Neural crest cell (in vitro differentiated cells): ENCODE measurements at regions not wholly inside any gene's neighbourhood (a gene's known extent, or its start where the extent isn't known, plus 50 kb on each side); places are given as distances from the start of the nearest gene placed in this dataset.

ENCODE experiments used
- DNase-seq: peaks from one replicate; pipeline ENCODE4 v3.0.0; 2021; ENCODE audit warnings: low read depth, mixed read lengths, low spot score
- H3K27ac Mint-ChIP-seq: one replicate; pipeline ENCODE4 v1.8.0; 2021; ENCODE audit warnings: mild to moderate bottlenecking, mixed read lengths; ENCODE audit not compliant: unreplicated experiment
- H3K27me3 Mint-ChIP-seq: 2 replicates; pipeline ENCODE4 v1.8.0; 2021; ENCODE audit warnings: low read depth, mild to moderate bottlenecking, mixed read lengths
- H3K36me3 Mint-ChIP-seq: 2 replicates; pipeline ENCODE4 v1.8.0; 2021; ENCODE audit warnings: low read depth, mild to moderate bottlenecking, mixed read lengths
- H3K4me1 Mint-ChIP-seq: 2 replicates; pipeline ENCODE4 v1.8.0; 2021; ENCODE audit warnings: mixed read lengths
- H3K4me3 Mint-ChIP-seq: one replicate; pipeline ENCODE4 v1.8.0; 2021; ENCODE audit warnings: mild to moderate bottlenecking, mixed read lengths
- H3K9me3 Mint-ChIP-seq: 2 replicates; pipeline ENCODE4 v1.8.0; 2021; ENCODE audit warnings: mixed read lengths
- TF ChIP-seq, protein P1 (sequence below): fragments of 200-600 bp; sonication (generic); conservative IDR thresholded peaks from 2 replicates; pipeline ENCODE4 v1.5.0; 2021; ENCODE audit warnings: antibody characterized with exemption, mild to moderate bottlenecking

DNA sequence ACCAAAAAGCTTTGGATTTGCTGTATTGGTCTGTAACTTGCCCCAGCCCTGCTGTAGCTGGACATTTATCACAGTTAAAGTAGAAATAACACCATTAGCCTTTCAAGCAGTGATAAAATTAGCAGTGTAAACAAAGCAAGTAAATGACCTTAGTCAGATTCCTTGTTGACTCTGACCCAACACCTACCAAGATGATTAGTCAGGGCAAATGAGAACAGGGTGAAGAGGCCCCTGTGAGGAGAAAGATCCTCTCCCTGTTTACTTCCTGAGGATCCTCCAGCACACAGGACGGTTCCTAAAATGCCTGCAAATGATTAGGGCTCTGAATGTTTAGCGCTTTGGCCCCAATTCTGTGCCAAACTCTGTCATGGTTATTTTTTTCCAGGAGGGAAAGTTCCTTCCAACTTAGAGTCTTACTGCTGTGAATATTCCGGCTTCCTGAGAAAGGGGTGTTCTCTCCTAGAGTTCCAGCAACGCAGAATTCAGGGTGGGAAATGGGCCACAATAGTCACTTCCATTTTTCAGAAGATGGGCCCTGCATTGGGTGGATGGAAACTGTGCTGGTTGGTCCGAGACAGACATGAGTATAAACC, 259.0 kb upstream of the MYOCD start:
- Mint-ChIP-seq H3K27me3 (no peaks in the 10 kb centered on the region), H3K36me3 (no peaks in the 10 kb centered on the region), H3K4me1 (no peaks in the 10 kb centered on the region), H3K27ac (no peak overlapping the region), H3K9me3 (peaks cover 2% of the 10 kb centered on the region), H3K4me3 (no peak overlapping the region)
- TF ChIP-seq, protein P1, sequence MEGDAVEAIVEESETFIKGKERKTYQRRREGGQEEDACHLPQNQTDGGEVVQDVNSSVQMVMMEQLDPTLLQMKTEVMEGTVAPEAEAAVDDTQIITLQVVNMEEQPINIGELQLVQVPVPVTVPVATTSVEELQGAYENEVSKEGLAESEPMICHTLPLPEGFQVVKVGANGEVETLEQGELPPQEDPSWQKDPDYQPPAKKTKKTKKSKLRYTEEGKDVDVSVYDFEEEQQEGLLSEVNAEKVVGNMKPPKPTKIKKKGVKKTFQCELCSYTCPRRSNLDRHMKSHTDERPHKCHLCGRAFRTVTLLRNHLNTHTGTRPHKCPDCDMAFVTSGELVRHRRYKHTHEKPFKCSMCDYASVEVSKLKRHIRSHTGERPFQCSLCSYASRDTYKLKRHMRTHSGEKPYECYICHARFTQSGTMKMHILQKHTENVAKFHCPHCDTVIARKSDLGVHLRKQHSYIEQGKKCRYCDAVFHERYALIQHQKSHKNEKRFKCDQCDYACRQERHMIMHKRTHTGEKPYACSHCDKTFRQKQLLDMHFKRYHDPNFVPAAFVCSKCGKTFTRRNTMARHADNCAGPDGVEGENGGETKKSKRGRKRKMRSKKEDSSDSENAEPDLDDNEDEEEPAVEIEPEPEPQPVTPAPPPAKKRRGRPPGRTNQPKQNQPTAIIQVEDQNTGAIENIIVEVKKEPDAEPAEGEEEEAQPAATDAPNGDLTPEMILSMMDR: no peak
- DNase-seq: no peak

DNA sequence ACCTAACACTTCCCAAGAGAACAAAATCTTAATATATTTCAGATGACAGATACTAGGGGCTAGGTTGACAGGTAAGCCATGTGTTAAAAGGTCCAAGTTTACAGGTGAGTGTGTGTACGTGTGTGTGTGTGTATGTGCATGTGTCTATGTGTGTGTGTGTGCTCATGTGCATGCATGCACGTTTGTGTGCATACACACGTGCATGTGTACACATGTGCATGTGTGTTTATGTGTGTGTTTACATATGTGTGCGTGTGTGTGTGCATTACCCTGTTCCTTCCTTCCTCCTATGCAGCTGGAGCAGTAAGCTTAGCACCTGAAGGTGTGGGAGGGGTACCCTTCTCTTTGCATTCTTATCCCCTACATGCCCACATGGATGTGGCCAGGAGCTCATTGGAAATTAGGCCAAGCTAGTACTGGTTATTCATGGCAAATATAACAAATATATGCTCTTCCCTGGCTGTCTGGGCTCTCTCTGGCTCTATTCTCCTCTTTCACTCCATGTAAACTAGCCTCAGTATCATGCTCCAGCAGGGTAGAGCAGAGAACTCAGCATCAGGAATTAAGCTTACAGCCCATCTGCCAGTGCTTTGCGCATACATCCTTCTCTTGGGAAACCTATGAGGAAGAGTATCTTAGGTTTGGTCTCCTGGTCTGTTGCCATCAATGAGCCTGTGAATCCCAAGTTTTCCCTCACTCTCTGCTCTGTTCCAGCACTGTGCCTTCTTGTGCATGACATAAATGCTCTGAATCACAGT, 258.0 kb upstream of the MYOCD start:
- peaks cover 3% of the 10 kb centered on the region for H3K4me1 Mint-ChIP-seq
- no peak overlapping the region for H3K27ac Mint-ChIP-seq
- peaks cover 2% of the 10 kb centered on the region for H3K9me3 Mint-ChIP-seq
- DNase-seq: no peak
- no peaks in the 10 kb centered on the region for H3K27me3 Mint-ChIP-seq
- no peak overlapping the region for H3K4me3 Mint-ChIP-seq
- TF ChIP-seq, protein P1: no peak
- H3K36me3 Mint-ChIP-seq: no peaks in the 10 kb centered on the region

DNA sequence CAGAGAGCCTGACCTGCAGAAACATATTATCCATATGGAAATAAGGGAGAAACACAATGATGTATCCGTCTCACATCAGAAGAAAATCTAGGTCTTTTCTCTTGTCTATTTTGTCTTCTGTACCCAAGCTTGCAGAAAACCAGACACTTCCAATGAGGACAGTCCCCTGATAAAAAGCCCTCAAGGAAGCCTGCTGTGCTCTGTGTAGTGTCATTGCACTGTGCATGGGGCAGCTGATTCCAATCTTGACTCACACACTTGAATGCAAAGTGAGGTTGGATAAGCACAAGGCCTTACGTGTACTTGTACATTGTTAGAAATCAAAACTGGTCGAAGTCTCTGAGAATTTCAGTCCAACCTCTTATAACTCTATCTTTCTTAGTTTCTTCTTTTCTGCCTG, 256.6 kb upstream of the MYOCD start:
- Mint-ChIP-seq H3K9me3 (no peaks in the 10 kb centered on the region), H3K27me3 (no peaks in the 10 kb centered on the region), H3K4me3 (no peak overlapping the region), H3K4me1 (peaks cover 6% of the 10 kb centered on the region), H3K27ac (no peak overlapping the region), H3K36me3 (no peaks in the 10 kb centered on the region)
- no peak for DNase-seq
- TF ChIP-seq, protein P1: no peak

DNA sequence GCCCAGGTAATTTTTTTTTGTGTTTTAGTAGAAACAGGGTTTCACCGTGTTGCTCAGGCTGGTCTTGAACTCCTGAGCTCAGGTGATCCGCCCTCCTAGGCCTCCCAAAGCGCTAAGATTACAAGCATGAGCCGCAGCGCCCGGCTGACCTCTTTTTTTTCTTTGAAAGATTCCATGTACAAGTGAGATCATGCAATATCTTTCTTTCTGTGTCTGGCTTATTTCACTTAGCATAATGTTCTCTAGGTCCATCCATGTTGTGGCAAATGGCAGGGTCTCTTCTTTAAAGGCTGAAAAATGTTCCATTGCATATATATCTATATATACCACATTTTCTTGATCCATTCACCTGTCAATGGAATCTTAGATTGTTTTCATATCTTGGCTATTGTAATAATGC, 255.0 kb upstream of the MYOCD start:
- DNase-seq: no peak
- no peak overlapping the region for H3K4me3 Mint-ChIP-seq
- peaks cover 6% of the 10 kb centered on the region for H3K4me1 Mint-ChIP-seq
- H3K9me3 Mint-ChIP-seq: no peaks in the 10 kb centered on the region
- peaks cover 2% of the 10 kb centered on the region for H3K27me3 Mint-ChIP-seq
- H3K27ac Mint-ChIP-seq: no peak overlapping the region
- no peaks in the 10 kb centered on the region for H3K36me3 Mint-ChIP-seq
- TF ChIP-seq, protein P1: no peak

DNA sequence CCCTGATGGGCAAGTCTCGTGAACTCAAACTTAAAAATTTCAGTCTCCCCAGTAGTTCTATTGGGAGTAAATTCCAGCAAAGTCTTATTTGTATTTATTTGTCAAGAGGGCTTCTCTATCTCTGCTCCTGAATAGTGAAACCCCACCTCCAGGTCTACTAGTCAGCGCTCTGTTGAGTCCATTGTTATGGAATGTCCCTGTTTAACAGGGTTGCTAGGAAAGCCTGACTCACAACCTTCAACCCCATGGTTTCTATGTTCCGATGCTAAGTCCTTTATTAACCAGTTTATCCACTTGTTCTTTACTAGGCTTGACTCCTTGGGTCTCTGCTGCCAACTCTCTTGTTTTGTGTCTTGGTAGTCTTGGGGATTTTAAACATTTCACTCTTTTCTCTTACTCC, 250.7 kb upstream of the MYOCD start:
- H3K27me3 Mint-ChIP-seq: peaks cover 11% of the 10 kb centered on the region
- H3K9me3 Mint-ChIP-seq: no peaks in the 10 kb centered on the region
- H3K4me3 Mint-ChIP-seq: no peak overlapping the region
- TF ChIP-seq, protein P1: no peak
- no peaks in the 10 kb centered on the region for H3K36me3 Mint-ChIP-seq
- no peak for DNase-seq
- no peak overlapping the region for H3K27ac Mint-ChIP-seq
- peaks cover 6% of the 10 kb centered on the region for H3K4me1 Mint-ChIP-seq
